Fibroblast of skin of left quadriceps (primary cell): ENCODE measurements at regions not wholly inside any gene's neighbourhood (a gene's known extent, or its start where the extent isn't known, plus 50 kb on each side); places are given as distances from the start of the nearest gene placed in this dataset.
"Not testable (repeated sequence)": the region's sequence is repeated elsewhere in the genome, so short reads cannot be mapped to it uniquely, and the experiment has no call there.

Experiments
- DNase-seq, 2 experiments: peaks; one replicate each; pipeline ENCODE4 v3.0.0-alpha.2; 2013; ENCODE audit warnings: low read depth in 2 of 2

DNA sequence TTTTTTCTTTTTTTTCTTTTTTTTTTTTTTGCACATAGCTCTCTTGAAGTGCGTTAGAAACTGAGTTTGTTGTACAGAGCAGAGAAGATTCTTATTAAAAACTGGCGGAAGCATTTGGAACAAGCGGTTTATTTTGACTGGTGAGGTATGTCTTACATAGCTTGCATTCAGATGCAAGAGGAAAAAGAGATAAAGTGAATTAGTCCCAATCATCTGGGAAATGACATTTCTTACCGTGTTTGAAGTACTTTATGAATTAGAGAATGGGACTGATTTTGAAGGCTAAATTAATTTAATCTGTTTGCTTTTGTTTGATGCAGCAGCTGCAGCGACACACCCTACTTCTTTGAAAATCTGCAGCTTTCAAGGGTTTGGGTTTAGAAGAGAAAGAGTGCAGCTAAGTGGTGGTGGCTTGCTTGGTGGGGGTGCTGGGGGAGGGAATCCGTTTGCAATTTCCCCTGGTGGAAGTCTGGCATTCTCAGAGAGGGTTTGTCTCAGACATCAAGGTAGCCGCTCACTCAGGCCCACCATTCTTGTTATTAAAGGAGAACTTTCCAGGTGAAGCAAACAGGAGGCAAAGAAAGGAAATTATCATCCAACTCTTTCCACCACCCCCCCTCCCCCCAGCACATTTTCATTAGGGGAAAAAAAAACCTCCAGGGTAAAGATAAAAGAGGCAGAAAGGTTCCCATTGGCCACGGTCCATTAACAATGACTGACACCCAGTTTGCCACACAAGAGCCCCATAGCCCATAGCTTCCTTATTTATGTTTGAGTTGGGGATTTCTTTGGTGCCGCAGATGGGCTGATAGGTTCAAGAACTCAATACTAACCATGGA, 231.7 kb downstream of the SKIDA1 start:
- DNase-seq: no peak

DNA sequence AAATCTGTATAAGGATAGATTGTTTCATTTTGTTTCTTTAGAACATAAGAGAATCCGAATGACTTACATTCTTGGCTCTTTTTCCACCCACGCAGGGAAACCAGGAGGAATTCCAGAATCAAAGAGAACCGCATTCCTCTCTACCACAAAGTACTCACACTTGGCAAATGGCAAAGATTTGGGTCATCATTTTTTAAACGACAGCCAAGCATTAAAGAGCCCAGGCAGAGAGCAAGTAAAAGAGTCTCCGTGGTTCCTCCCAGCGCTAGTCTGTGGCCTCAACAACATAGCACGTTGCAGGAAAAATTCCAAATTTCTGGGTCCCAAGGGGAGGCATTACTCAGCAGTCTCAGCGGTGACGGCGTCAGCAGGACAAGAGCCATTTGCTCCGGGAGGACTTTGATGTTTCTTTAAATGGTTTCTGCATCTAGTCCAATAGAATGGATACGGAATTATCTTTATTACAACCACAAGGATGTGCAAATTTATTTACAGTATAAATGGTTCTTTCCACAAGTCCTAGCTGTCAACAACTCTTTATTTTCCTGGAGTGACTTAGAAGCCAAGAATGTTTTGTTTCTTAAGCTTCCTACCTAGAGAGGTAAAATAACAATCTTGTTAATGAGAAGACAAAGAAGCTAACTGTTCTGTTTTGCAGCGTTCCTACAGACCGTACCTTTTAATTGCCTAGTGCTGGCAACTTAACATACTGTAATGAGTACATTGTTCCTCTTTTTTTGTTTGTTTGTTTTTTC, 232.5 kb downstream of the SKIDA1 start:
- peak; percentile 97 to 98 for DNase-seq

DNA sequence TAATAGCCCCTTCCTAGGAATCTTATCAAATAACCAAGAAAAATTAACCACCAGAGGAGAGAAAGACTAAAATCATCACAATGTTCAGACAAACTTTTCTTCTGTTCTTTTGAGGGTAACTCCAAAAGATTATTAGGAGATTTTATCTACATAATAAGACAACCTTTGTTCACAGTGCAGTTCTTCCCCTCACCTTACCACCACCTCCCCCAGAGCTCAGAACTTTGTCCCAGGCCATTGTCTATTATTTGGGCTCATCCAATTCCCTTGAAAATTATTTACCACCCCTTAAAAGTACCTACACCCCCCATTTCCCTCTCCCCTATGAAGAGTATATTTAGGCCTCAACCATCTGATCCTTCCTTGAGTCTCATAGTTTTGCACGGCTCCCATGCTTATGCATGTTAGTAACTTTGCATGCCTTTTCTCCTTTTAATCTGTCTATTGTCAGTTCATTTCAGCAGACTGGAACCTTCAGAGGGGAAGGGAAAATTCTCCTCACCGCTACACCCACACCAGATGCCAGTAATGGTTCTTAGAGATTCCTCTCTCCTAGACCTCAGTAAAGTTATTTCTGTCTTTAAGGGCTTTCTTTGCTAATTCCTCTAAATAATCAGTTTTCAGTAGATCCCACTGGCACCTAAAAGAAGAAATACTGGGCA, 234.9 kb downstream of the SKIDA1 start:
- DNase-seq: no peak

DNA sequence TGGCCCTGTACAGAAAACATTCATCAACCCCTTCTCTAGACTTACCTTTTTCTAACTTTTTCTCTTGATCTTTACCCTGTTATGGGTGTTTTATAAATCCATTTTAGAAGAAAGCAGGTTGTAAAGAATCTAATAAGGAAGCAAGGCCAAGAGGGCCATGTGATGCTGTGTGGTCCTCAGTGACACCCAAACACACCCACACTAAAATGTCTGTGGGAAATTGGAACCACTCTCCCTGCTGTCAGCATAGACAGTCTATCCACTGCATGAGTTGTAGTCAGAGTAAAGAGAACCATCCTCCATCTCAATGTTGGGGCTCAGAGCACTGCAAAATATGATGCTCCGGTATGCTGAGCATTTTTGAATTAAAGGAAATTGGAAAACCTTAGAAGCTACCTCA, 235.5 kb downstream of the SKIDA1 start:
- no peak for DNase-seq

DNA sequence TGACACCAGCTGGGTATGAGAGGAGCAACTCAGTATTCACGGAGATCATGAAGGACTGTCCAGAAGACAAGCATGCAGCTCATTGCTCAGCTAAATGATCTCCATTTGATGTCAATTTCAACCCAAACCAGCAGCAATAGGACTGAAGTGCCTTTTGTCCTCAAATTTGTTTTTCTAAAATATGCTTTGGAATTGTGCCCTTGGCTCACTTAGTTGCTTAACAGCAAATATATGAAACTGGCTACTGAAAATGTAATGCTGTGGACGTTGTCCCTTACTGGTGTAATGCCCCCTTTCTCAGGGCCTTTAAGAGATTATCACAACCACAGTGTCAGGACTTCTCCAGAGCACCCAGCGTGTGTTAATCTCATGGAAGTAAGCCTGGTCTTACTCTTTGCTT, 236.2 kb downstream of the SKIDA1 start:
- DNase-seq: no peak

DNA sequence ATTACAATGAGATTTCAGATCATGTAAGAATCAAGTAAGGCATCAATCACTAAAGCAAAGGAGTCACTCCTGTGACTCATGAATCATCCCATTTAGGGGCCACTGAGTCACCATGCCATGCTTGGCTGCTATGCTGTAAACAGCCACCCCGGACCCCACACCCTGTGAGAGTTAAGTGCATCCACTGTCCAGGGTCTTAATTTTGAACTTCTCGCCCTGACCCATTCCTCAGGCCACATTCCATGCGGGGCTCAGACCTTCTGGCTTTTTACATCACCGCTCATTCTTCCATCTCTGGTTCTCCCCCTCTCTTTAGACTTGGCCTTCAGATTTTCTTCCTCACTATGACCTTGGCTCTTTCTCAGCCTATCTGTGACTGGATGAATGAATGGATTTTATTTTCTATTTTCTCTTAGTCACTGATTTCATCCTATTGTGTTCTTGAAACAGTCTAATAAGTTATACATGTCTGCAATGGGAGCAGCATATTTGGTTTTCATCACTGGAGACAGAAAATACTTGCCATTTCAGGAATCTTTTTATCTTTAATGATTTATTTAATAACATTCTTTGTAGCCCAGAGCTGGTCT, 239.6 kb downstream of the SKIDA1 start:
- no peak for DNase-seq

DNA sequence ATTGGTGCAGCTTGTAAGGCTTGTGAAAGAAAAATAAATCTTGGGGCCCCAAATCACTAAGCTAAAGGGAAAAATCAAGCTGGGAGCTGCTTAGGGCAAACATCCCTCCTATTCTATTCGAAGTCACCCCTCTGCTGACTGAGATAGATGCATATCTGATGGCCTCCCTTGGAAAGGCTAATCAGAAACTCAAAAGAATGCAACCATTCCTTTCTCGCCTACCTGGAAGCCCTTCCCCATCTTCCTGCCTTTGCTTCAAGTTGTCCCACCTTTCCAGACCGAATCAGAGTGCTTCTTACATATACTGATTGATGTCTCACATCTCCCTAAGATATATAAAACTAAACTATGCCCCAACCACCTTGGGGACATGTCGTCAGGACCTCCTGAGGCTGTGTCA, 240.3 kb downstream of the SKIDA1 start:
- DNase-seq: no peak

DNA sequence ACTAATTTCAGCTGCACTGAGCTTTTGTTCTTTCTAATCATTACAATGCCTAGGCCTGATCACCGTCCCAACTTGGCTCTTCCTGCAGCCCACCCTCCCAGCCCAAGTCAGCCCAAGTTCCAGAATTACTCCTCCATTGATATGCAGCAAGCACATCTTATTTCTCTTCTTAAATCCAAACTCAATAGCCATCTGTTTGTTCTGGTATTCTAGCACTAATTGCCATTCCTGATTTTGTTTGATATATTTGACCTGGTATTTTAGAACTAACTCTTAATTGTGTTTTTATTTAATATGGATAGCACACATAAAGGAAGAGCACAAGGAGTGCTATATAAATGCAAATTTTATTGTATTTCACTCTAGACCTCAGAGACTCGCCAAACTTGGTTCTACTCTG, 241.2 kb downstream of the SKIDA1 start:
- DNase-seq: no peak

DNA sequence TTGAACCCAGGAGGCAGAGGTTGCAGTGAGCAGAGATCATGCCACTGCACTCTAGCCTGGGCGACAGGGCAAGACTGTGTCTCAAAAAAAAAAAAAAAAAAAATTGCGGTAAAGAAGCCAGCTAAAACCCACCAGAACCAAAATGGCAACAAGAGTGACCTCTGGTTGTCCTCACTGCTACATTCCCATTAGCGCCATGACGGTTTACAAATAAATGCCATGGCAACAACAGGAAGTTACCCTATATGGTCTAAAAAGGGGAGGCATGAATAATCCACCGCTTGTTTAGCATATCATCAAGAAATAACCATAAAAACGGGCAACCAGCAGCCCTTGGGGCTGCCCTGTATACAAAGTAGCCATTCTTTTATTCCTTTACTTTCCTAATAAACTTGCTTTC, 242.4 kb downstream of the SKIDA1 start:
- DNase-seq: not testable (repeated sequence)

DNA sequence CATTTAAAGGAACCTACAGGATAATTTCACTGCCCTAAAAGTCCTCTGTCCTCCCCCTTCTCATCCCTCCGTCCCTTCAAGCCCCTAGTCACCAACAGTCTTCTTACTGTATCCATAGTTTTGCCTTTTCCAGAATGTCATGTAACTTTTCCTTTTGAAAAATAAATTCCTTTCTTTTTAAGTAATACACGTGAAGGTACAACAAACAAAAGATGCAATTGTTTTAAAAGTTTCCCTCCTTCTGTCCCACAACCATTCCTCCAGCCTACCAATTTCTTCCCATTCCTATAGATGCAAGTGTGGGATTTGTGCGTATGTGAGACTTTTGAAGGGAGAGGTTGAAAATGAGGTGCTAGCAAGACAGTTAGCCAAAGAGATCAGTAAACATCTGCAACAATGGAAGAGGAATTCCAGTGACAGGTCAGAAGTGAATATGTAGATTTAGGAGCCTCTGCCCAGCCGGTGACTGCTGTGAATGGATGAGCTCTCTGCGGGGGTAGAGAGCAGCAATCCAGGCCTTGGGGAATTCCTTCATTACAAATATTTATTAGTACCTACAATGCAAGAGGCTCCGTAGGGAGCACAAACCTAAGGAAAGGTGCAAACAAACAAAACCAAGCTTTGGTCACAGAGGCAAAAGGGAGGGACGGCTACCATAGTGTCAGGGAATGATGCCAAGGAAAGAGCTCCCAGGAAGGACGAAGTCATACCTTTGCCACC, 243.6 kb downstream of the SKIDA1 start:
- DNase-seq: no peak

DNA sequence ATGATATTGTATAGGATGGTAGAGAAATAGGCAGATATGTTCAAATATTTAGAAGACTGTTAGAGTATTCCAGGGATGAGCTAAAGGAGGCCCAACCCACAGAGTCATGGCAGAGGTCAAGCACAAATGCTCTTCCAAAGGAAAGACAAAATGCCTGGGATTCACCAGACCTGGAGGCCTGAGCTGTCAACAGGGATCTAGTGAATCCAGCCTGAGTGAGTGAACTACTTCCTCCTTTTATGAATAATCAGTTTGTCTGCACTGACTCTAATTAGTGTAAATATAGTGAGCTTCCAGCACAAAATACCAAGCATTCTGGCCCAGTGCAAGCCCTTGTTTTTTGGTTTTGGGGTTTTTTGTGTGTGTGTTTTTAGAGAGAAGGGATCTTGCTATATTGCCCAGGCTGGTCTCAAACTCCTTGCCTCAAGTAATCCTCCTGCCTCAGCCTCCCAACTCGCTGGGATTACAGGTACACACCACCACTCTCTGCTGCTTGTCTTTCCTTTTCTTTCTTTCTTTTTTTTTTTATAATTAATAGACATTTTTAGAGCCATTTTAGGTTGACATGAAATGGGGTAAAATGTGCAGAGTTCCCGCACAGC, 244.4 kb downstream of the SKIDA1 start:
- no peak for DNase-seq

DNA sequence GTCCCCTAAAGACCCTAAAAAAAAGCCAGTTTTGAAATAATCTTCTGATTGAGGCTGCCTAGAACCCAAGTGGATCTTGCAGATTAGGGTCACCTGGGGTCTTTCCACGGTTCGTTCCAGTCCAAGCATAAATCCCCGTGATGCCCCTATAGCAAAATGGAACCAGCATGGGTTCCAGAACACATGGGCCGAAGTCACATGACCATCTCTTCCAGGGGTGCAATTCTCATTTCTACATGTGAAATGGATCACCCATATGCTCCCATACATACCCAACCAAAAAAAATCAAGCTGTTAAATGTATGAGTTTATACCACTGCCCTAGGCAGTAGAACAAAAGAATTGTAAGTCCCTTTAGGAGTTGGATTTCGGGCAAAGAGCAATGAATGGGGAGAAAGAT, 245.4 kb downstream of the SKIDA1 start:
- no peak for DNase-seq

DNA sequence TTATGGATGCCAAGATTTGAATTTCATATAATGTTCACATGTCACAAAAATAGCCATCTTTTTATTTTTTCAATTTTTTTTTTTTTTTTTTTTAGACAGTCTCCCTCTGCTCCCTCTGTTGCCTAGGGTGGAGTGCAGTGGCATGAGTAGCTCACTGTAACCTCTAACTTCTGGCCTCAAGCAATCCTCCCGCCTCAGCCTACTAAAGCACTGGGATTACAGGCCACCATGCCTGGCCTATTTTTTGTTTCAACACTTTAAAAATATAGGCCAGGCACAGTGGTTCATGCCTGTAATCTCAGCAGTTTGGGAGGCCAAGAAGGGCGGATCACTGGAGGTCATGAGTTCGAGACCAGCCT, 246.3 kb downstream of the SKIDA1 start:
- DNase-seq: no peak

DNA sequence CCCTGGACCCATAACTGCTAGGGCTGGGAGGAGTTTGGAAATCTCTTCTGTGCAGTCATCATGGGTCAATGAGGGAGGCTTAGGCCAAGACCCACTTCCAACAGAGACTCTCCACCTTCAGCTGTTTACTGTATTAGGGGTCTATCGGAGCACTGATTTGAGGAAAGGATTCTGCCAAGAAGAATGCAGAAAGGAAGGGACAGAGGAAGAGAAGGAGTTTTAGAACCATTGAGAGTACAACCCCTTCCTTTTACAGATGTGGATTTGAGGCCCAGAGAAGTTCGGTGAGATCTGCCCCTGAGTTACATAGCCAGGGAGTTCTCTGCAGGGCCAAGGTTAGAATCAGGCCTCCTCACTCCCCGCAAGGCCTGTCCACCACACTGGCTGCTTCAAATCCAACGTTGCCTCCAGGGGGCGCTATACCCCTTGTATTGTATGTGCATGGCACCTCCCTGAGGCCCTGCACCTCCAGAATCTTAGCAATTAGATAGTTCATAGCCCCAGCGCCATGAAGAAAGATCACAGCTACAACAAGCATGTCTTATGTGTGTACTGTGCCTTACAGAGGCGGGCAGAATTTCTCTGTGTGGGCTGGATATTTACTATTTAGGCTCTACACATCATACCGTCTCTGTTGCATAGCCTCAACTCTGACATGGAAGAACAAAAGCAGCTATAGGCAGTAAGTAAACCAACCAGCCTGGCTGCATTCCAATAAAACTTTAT, 246.8 kb downstream of the SKIDA1 start:
- DNase-seq: peak; percentile 84 to 85

DNA sequence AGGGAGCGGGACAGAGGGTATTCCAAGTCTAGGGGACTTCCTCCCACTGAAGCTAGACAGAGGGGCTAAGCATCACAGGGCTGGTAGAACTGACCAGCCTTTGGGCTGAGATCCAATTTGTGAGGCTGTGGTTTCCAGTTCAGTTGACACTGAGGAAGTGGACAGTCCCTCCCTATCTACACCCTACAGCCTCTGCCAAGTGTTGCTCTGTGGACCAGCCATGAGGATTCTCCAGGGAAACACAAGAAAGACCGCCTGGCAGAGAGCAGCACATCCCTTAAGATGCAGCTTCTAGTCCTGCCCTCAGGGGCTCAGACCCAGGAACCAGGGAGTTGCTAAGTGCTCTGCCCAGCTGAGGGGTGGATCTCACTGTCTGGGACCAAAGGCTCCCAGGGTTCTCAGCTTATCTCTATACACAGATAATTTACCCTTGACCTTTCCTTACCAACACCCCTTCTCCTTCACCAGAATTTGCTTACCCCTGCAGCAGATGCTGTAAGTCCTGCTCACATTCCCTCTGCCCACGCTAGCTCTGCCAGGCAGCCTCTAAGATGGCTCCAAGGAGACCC, 252.0 kb downstream of the SKIDA1 start:
- DNase-seq: no peak

DNA sequence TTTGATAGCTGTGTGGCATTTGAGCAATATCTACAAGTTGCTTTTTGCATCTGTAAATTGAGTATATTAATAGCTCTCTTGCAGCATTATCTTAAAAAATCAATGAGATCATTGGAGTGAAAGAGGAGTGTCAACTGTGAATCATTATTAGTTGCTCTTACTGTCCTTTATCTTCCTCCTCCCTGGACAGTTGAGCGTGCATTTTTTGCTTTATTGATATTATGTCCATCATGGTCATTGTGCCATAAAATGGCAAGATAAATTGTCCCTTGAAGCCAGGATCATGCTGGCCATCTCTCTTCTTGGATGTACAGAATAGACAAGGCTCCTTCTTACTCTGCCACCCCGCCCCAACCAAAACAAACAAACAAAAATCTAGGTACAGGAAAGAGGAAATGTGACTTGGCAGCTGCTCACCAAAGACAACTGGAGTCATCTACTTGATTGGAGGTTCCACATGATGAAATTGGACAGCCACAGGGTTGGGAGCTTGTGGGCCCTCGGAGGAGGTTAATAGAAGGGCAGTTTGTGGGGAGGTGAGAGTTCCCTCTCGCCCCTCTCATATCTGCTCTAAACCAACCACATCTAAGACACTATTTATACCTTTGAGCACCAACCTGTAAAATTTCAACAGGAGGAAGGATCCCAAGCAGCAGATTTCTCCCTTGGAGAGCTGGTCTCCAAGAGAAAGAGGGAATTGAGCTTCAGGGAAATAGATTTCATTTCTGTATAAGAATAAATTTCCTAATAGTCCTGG, 252.7 kb downstream of the SKIDA1 start:
- no peak for DNase-seq

DNA sequence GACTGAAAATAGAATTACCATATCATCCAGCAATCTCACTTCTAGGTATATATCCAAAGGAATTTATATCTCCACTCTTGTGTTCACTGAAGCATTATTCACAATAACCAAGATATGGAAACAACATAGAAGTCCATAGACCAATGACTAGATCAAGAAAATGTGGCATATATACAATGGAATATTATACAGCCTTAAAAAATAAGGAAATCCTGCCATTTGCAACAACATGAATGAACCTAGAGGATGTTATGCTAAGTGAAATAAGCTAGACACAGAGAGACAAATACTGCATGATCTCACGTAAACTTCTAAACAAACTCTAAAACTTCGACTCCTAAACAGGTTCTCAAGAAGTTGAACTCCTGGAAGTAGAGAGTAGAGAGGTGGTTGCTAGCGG, 254.5 kb downstream of the SKIDA1 start:
- no peak for DNase-seq

DNA sequence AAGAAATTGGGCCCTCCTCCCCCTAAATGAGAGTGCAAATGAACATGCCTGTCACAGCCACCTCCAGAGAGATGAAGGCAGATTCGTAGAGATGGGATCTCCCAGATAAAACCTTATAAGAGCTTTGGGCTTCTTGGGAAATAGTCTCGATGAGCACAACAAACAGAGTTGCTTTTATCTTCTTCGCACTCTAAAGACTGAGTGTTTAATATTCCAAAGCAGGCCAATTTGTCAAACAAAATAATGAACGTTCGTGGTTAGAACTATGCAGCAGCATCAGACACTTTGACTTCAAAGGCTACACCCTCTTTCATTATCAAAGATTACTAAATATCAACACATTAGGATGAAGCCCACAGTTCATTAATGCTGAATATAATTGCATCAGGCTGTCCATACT, 256.2 kb downstream of the SKIDA1 start:
- DNase-seq: no peak

DNA sequence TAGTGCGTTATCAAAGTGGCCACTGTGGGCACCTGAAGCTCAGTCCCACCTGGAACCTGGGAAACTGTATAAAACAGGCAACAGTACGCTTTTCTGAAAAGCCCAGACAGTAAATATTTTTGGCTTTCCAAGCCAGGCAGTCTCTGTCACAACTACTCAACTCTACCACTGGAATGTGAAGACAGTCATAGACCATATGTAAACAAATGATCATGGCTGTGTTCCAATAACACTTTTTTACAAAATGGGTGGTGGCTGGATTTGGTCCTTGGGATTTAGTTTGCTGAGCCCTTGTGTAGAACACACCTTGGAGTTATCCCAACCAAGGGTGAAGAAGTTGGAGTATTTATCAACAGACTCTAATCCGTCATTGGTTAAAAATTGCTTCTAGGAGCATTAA, 259.9 kb downstream of the SKIDA1 start:
- DNase-seq: no peak

DNA sequence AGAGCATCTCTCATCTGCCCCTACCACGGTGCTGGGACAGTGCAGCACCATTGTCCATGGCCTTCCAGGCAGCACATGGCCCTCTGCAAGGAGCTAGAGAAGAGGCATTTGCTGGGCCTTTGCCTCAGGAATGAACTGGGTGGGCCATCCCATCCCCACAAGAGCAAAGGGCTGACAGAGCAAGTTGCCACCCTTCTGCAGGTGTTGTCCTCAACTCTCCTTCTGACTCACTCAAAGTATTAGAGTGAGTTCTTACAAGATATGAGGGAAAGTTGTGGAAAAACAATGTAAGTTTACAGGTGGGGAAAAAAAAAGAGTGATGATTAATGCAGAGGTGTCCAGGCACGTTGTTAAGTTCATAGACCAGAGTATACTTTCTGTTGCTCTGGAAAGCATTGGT, 261.2 kb downstream of the SKIDA1 start:
- DNase-seq: no peak
